Neural progenitor cell (in vitro differentiated cells): ENCODE measurements at regions not wholly inside any gene's neighbourhood (a gene's known extent, or its start where the extent isn't known, plus 50 kb on each side); places are given as distances from the start of the nearest gene placed in this dataset.

Experiments
- DNase-seq: peaks from one replicate; pipeline ENCODE4 v3.0.0-alpha.2; 2016; ENCODE audit warnings: low spot score
- H2AFZ ChIP-seq: fragments of 200-600 bp; sonication (generic); replicated peaks from 2 replicates; pipeline ENCODE4 v1.6.1; 2016; ENCODE audit warnings: antibody characterized with exemption
- H3F3A ChIP-seq: fragments of 200-600 bp; sonication (generic); 2 replicates; pipeline ENCODE4 v1.6.1; 2016; ENCODE audit warnings: antibody characterized with exemption, low read depth
- H3K27ac ChIP-seq: fragments of 200-600 bp; sonication (generic); 2 replicates; pipeline ENCODE4 v1.5.1; 2016; ENCODE audit warnings: mild to moderate bottlenecking
- H3K27me3 ChIP-seq: fragments of 200-600 bp; sonication (generic); 2 replicates; pipeline ENCODE4 v1.6.1; 2016; ENCODE audit warnings: mild to moderate bottlenecking, moderate library complexity
- H3K36me3 ChIP-seq: fragments of 200-600 bp; sonication (generic); 2 replicates; pipeline ENCODE4 v1.5.1; 2016
- H3K4me1 ChIP-seq: fragments of 200-600 bp; sonication (generic); 2 replicates; pipeline ENCODE4 v1.6.1; 2016; ENCODE audit warnings: mixed run types
- H3K4me2 ChIP-seq: fragments of 200-600 bp; sonication (generic); 2 replicates; pipeline ENCODE4 v1.6.1; 2016
- H3K4me3 ChIP-seq: fragments of 200-600 bp; sonication (generic); 2 replicates; pipeline ENCODE4 v1.5.1; 2016
- H3K79me2 ChIP-seq: fragments of 200-600 bp; sonication (generic); 2 replicates; pipeline ENCODE4 v1.6.1; 2016; ENCODE audit warnings: low read depth
- H3K9ac ChIP-seq: fragments of 200-600 bp; sonication (generic); 2 replicates; pipeline ENCODE4 v1.6.1; 2016
- H3K9me3 ChIP-seq: fragments of 200-600 bp; sonication (generic); 2 replicates; pipeline ENCODE4 v1.5.1; 2016; ENCODE audit warnings: low read depth
- H4K20me1 ChIP-seq: fragments of 200-600 bp; sonication (generic); 2 replicates; pipeline ENCODE4 v1.6.1; 2016; ENCODE audit warnings: low read depth
- H3K27ac Mint-ChIP-seq: 3 replicates; pipeline ENCODE4 v1.8.0; 2021; ENCODE audit warnings: mixed read lengths
- H3K27me3 Mint-ChIP-seq: 2 replicates; pipeline ENCODE4 v1.8.0; 2022; ENCODE audit warnings: low read depth, mild to moderate bottlenecking, inconsistent platforms, moderate library complexity, mixed read lengths; ENCODE audit not compliant: insufficient read depth
- H3K36me3 Mint-ChIP-seq: 3 replicates; pipeline ENCODE4 v1.8.0; 2021; ENCODE audit warnings: mixed read lengths
- H3K4me1 Mint-ChIP-seq: 3 replicates; pipeline ENCODE4 v1.8.0; 2021; ENCODE audit warnings: mixed read lengths
- H3K4me3 Mint-ChIP-seq: 3 replicates; pipeline ENCODE4 v1.8.0; 2021; ENCODE audit warnings: mild to moderate bottlenecking, moderate library complexity, mixed read lengths
- H3K9me3 Mint-ChIP-seq: 3 replicates; pipeline ENCODE4 v1.8.0; 2020; ENCODE audit warnings: mixed read lengths
- EZH2 ChIP-seq: fragments of 200-600 bp; sonication (generic); IDR thresholded peaks from 2 replicates; pipeline ENCODE4 v1.6.1; 2017; ENCODE audit warnings: antibody characterized with exemption, mild to moderate bottlenecking, moderate library complexity
- EZH2phosphoT487 ChIP-seq: fragments of 200-600 bp; sonication (generic); IDR thresholded peaks from 2 replicates; pipeline ENCODE4 v1.6.1; 2017; ENCODE audit warnings: antibody characterized with exemption
- TF ChIP-seq, protein P1 (sequence below): fragments of 200-600 bp; sonication (generic); IDR thresholded peaks from 2 replicates; pipeline ENCODE4 v1.5.1; 2017; ENCODE audit warnings: antibody characterized with exemption, mild to moderate bottlenecking

GRCh38 chr14:40282196-40282595 lies 850.0 kb upstream of the FBXO33 start:
- Histone ChIP-seq H4K20me1 (no peaks in the 10 kb centered on the region), H3K79me2 (no peaks in the 10 kb centered on the region), H2AFZ (no peak overlapping the region), H3K4me2 (no peak overlapping the region), H3K27me3 (no peaks in the 10 kb centered on the region), H3F3A (no peaks in the 10 kb centered on the region), H3K27ac (no peak overlapping the region), H3K9me3 (no peaks in the 10 kb centered on the region), H3K36me3 (no peaks in the 10 kb centered on the region), H3K9ac (no peak overlapping the region), H3K4me3 (no peak overlapping the region), H3K4me1 (no peaks in the 10 kb centered on the region)
- no peak for DNase-seq
- H3K36me3 Mint-ChIP-seq: no peaks in the 10 kb centered on the region
- H3K4me1 Mint-ChIP-seq: no peaks in the 10 kb centered on the region
- H3K27me3 Mint-ChIP-seq: no peaks in the 10 kb centered on the region
- TF ChIP-seq EZH2 (no peak), EZH2phosphoT487 (no peak)
- TF ChIP-seq, protein P1, sequence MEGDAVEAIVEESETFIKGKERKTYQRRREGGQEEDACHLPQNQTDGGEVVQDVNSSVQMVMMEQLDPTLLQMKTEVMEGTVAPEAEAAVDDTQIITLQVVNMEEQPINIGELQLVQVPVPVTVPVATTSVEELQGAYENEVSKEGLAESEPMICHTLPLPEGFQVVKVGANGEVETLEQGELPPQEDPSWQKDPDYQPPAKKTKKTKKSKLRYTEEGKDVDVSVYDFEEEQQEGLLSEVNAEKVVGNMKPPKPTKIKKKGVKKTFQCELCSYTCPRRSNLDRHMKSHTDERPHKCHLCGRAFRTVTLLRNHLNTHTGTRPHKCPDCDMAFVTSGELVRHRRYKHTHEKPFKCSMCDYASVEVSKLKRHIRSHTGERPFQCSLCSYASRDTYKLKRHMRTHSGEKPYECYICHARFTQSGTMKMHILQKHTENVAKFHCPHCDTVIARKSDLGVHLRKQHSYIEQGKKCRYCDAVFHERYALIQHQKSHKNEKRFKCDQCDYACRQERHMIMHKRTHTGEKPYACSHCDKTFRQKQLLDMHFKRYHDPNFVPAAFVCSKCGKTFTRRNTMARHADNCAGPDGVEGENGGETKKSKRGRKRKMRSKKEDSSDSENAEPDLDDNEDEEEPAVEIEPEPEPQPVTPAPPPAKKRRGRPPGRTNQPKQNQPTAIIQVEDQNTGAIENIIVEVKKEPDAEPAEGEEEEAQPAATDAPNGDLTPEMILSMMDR: no peak
- H3K9me3 Mint-ChIP-seq: no peaks in the 10 kb centered on the region
- no peak overlapping the region for H3K27ac Mint-ChIP-seq
- no peak overlapping the region for H3K4me3 Mint-ChIP-seq

DNA sequence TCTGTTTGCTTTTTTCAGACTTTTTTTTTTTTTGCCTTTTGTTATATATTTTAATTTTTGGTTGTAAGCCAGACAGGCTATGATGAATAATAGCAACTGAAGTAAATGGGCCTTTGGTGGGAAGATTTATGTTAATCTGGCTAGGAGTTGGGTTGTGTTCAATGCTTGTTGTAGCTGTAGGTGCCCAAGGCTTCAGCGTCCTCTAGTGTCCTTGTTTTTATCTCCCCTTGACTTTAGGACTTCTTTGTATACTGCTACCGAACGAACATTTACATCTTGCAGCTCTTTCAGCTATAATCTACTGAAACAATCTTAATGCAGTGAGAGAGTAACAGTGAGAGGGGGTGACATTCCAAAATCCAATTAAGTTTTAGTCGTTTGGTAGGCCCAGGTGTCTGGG lies 848.4 kb upstream of the FBXO33 start:
- Mint-ChIP-seq H3K36me3 (no peaks in the 10 kb centered on the region), H3K27ac (no peak overlapping the region), H3K27me3 (no peaks in the 10 kb centered on the region), H3K4me3 (no peak overlapping the region), H3K4me1 (no peaks in the 10 kb centered on the region), H3K9me3 (no peaks in the 10 kb centered on the region)
- no peaks in the 10 kb centered on the region for H4K20me1 ChIP-seq
- H3K4me1 ChIP-seq: no peaks in the 10 kb centered on the region
- H3K4me2 ChIP-seq: no peak overlapping the region
- no peak overlapping the region for H3K27ac ChIP-seq
- no peak overlapping the region for H3K4me3 ChIP-seq
- no peak overlapping the region for H3K9ac ChIP-seq
- DNase-seq: no peak
- no peak for TF ChIP-seq EZH2phosphoT487
- TF ChIP-seq, protein P1: no peak
- no peak for TF ChIP-seq EZH2
- H3K36me3 ChIP-seq: no peaks in the 10 kb centered on the region
- no peak overlapping the region for H2AFZ ChIP-seq
- no peaks in the 10 kb centered on the region for H3K27me3 ChIP-seq
- H3K9me3 ChIP-seq: no peaks in the 10 kb centered on the region
- H3K79me2 ChIP-seq: no peaks in the 10 kb centered on the region
- no peaks in the 10 kb centered on the region for H3F3A ChIP-seq

GRCh38 chr14:40273417-40273816 lies 841.2 kb upstream of the FBXO33 start:
- Mint-ChIP-seq H3K27ac (no peak overlapping the region), H3K36me3 (no peaks in the 10 kb centered on the region), H3K4me1 (no peaks in the 10 kb centered on the region), H3K27me3 (no peaks in the 10 kb centered on the region), H3K4me3 (no peak overlapping the region), H3K9me3 (no peaks in the 10 kb centered on the region)
- Histone ChIP-seq H3K27me3 (no peaks in the 10 kb centered on the region), H3K9ac (no peak overlapping the region), H4K20me1 (no peaks in the 10 kb centered on the region), H3K27ac (no peak overlapping the region), H3K9me3 (no peaks in the 10 kb centered on the region), H3K4me1 (no peaks in the 10 kb centered on the region), H3K4me3 (no peak overlapping the region), H3K79me2 (no peaks in the 10 kb centered on the region), H2AFZ (no peak overlapping the region), H3K4me2 (no peak overlapping the region), H3F3A (no peaks in the 10 kb centered on the region), H3K36me3 (no peaks in the 10 kb centered on the region)
- TF ChIP-seq EZH2phosphoT487: no peak
- TF ChIP-seq, protein P1: no peak
- no peak for TF ChIP-seq EZH2
- no peak for DNase-seq

DNA sequence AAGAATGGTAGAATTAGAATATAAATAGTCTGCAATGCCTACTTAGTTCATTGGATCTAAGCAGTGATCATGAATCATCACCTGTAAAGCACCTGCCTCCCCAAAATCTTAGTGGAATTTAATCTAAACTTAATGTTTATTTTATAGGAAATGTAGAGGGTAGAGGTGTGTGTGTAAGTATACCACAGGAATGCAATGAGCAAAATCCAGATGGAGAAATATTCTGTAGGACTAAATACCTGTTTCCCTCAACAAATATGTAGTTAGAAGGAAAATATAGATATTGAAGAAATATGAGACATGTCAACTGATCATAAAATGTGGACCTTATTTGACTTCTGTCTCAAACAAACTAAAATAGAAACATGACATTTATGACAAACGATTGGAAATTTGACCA lies 839.2 kb upstream of the FBXO33 start:
- Histone ChIP-seq H3K27me3 (no peaks in the 10 kb centered on the region), H3K4me1 (no peaks in the 10 kb centered on the region), H3K79me2 (no peaks in the 10 kb centered on the region), H3K4me3 (no peak overlapping the region), H3K4me2 (no peak overlapping the region), H3K36me3 (no peaks in the 10 kb centered on the region), H2AFZ (no peak overlapping the region), H3K9ac (no peak overlapping the region), H3K9me3 (no peaks in the 10 kb centered on the region), H4K20me1 (no peaks in the 10 kb centered on the region), H3F3A (no peaks in the 10 kb centered on the region), H3K27ac (no peak overlapping the region)
- H3K27ac Mint-ChIP-seq: no peak overlapping the region
- no peak for DNase-seq
- H3K36me3 Mint-ChIP-seq: no peaks in the 10 kb centered on the region
- no peak overlapping the region for H3K4me3 Mint-ChIP-seq
- no peaks in the 10 kb centered on the region for H3K4me1 Mint-ChIP-seq
- TF ChIP-seq EZH2 (no peak), EZH2phosphoT487 (no peak)
- TF ChIP-seq, protein P1: no peak
- no peaks in the 10 kb centered on the region for H3K9me3 Mint-ChIP-seq
- no peaks in the 10 kb centered on the region for H3K27me3 Mint-ChIP-seq
